Esophagus muscularis mucosa (tissue), 4 donors: ENCODE measurements at regions not wholly inside any gene's neighbourhood (a gene's known extent, or its start where the extent isn't known, plus 50 kb on each side); places are given as distances from the start of the nearest gene placed in this dataset.

Experiments
- EP300 ChIP-seq: sonication (generic); formaldehyde crosslinking; IDR thresholded peaks from one replicate; pipeline ENCODE4 v1.6.1; 2017; ENCODE audit warnings: antibody characterized with exemption
- POLR2A ChIP-seq: fragments of 450-650 bp; IDR thresholded peaks from one replicate; pipeline ENCODE4 v1.6.1; 2017; ENCODE audit warnings: antibody characterized with exemption, moderate library complexity, mild to moderate bottlenecking, low read depth
- TF ChIP-seq, protein P1 (sequence below), 3 experiments: fragments of 200-600 bp in 2 of 3; fragments of 450-650 bp in 1 of 3; sonication (generic) in 2 of 3; IDR thresholded peaks; one replicate each; pipeline ENCODE4 v1.5.1; 2017 to 2019; ENCODE audit warnings: antibody characterized with exemption in 3 of 3, mild to moderate bottlenecking in 2 of 3, moderate library complexity in 1 of 3

DNA sequence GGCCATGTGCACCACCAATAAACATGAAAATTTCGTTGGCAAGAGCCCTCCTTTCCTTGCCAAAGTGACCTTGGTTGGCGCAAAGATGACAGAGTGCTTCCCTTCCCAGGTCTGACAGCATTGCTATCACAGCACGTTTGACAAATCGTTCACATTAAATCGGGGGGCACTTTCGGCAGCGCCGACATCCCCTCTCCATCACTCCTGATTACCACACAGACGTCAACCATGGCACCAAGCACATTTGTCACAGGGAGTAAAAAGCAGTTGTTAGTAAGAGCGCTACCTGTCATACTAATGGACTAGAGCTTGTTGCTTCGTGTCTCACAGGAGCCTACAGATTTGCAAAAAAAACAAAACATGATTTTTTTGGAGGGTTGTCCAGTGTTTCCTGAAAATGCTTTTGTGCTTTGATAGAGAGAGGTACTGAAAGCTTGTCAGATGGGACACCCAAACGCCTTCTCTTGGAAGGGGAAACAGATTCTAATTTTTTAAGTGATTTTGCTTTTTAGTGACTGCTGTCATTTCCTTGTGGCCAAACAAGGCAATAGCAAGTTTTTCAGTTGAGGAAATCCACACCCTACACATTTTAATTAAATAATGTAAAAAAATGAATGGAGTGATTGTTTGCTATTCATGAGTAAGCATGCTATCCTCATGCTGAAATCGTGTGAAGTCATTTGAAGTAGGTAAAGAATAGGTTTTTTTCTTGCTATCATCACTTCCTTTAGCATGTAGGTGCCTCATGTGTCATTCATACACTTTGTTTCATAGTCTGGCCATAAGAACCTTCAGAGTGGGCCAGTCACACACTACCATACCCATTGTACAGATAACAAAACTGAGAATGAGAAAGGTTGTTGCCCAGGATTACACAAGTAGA lies 682.8 kb upstream of the WWC1 start:
- TF ChIP-seq POLR2A, result no peak
- TF ChIP-seq, protein P1, sequence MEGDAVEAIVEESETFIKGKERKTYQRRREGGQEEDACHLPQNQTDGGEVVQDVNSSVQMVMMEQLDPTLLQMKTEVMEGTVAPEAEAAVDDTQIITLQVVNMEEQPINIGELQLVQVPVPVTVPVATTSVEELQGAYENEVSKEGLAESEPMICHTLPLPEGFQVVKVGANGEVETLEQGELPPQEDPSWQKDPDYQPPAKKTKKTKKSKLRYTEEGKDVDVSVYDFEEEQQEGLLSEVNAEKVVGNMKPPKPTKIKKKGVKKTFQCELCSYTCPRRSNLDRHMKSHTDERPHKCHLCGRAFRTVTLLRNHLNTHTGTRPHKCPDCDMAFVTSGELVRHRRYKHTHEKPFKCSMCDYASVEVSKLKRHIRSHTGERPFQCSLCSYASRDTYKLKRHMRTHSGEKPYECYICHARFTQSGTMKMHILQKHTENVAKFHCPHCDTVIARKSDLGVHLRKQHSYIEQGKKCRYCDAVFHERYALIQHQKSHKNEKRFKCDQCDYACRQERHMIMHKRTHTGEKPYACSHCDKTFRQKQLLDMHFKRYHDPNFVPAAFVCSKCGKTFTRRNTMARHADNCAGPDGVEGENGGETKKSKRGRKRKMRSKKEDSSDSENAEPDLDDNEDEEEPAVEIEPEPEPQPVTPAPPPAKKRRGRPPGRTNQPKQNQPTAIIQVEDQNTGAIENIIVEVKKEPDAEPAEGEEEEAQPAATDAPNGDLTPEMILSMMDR (IDR thresholded peaks at IDR 0.05), result no peak
- TF ChIP-seq EP300, result no peak
